CD4-positive, alpha-beta memory T cell (primary cell): ENCODE measurements at regions not wholly inside any gene's neighbourhood (a gene's known extent, or its start where the extent isn't known, plus 50 kb on each side); places are given as distances from the start of the nearest gene placed in this dataset.
"Not testable (repeated sequence)": the region's sequence is repeated elsewhere in the genome, so short reads cannot be mapped to it uniquely, and the experiment has no call there.

Experiments used
- CTCF ChIA-PET: fragments of 350-600 bp; sonication (Branson Sonifier 250); formaldehyde crosslinking; loops from one replicate; lab custom pipeline; 2021; ENCODE audit warnings: inconsistent platforms; ENCODE audit not compliant: partially characterized antibody; lab: Charles Lee
- POLR2A ChIA-PET: fragments of 350-600 bp; sonication (Branson Sonifier 250); formaldehyde crosslinking; loops from one replicate; lab custom pipeline; 2021; ENCODE audit not compliant: partially characterized antibody; lab: Charles Lee
- DNase-seq, 5 donors: peaks; one replicate each; pipeline versions ENCODE4 v3.0.0 to v3.0.0-alpha.2; 2020 to 2022; ENCODE audit warnings: mixed read lengths in 1 of 5
- H3K27ac ChIP-seq: one replicate; pipeline ENCODE4 v1.7.0; 2013; ENCODE audit warnings: low read depth, low read length
- H3K27me3 ChIP-seq: 2 replicates; pipeline ENCODE4 v1.7.0; 2013; ENCODE audit warnings: mild to moderate bottlenecking, low read length, moderate library complexity; ENCODE audit not compliant: insufficient read depth
- H3K36me3 ChIP-seq: 2 replicates; pipeline ENCODE4 v1.7.0; 2013; ENCODE audit warnings: mild to moderate bottlenecking, low read length, moderate library complexity; ENCODE audit not compliant: insufficient read depth
- H3K4me1 ChIP-seq: 2 replicates; pipeline ENCODE4 v1.7.0; 2013; ENCODE audit warnings: mild to moderate bottlenecking, low read length, moderate library complexity; ENCODE audit not compliant: insufficient read depth
- H3K4me3 ChIP-seq, 2 donors: one replicate each; pipeline ENCODE4 v1.7.0; 2013; ENCODE audit warnings: low read length in 2 of 2, mild to moderate bottlenecking in 1 of 2
- H3K9me3 ChIP-seq, 2 donors: one replicate each; pipeline ENCODE4 v1.7.0; 2013; ENCODE audit warnings: low read length in 2 of 2, control low read depth in 1 of 2; ENCODE audit not compliant: control insufficient read depth in 1 of 2
- H3K27ac Mint-ChIP-seq, 7 donors: one replicate each; pipeline ENCODE4 v1.8.0; 2020 to 2021; ENCODE audit warnings: mixed read lengths in 7 of 7, mild to moderate bottlenecking in 6 of 7, inconsistent platforms in 3 of 7, moderate library complexity in 3 of 7
- H3K27me3 Mint-ChIP-seq, 2 donors: one replicate each; pipeline ENCODE4 v1.8.0; 2020 to 2021; ENCODE audit warnings: mixed read lengths in 2 of 2
- H3K36me3 Mint-ChIP-seq, 2 donors: one replicate each; pipeline ENCODE4 v1.8.0; 2020 to 2021; ENCODE audit warnings: mixed read lengths in 2 of 2, inconsistent platforms in 1 of 2, mild to moderate bottlenecking in 1 of 2
- H3K4me1 Mint-ChIP-seq, 4 donors: one replicate each; pipeline ENCODE4 v1.8.0; 2020 to 2021; ENCODE audit warnings: mixed read lengths in 4 of 4, mild to moderate bottlenecking in 1 of 4
- H3K4me3 Mint-ChIP-seq, 8 donors: one replicate each; pipeline ENCODE4 v1.8.0; 2020 to 2021; ENCODE audit warnings: mixed read lengths in 8 of 8, mild to moderate bottlenecking in 7 of 8, moderate library complexity in 6 of 8, inconsistent platforms in 3 of 8
- H3K9me3 Mint-ChIP-seq, 8 donors: one replicate each; pipeline ENCODE4 v1.8.0; 2020 to 2021; ENCODE audit warnings: mixed read lengths in 8 of 8, mild to moderate bottlenecking in 5 of 8, inconsistent platforms in 3 of 8, moderate library complexity in 1 of 8
- intact Hi-C: fragments of 100-400 bp; cut with micrococcal nuclease; formaldehyde crosslinking; loops from one replicate; pipeline ENCODE4 v1.15.1; 2023

DNA sequence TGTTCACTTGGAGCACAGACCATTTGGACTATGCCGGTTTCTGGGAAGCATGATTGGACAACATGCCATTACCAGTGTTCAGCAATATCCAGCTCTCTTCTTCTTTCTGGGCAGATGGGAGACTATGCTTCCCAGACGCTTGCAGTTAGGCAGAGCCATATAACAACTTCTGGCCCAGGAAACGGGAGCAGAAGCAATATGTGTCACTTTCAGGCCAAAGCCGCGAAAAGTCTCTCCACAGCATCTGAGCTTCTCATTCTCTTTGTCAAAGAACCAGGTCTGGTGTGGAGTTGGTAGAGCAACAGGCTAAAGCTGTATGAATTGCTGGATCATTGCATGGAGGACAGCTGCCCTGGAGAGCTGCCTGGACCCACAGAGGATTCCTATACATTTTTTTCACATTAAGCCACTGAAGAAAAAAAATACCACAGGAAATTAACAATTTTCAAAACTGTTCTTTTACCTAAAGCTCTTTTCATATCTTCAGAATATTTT is 131.4 kb upstream of the FRG1 start:
- H3K4me3 ChIP-seq, result no peak overlapping the region
- Mint-ChIP-seq H3K27ac (no peak overlapping the region), H3K36me3 (no peaks in the 10 kb centered on the region), H3K4me1 (no peaks in the 10 kb centered on the region), H3K27me3 (peaks cover 1 to 2% of the 10 kb centered on the region in 2 donors), H3K4me3 (no peak overlapping the region), H3K9me3 (peaks cover 3 to 30% (median 15%) of the 10 kb centered on the region in 8 donors)
- H3K27ac ChIP-seq, result no peak overlapping the region
- H3K27me3 ChIP-seq, result no peaks in the 10 kb centered on the region
- DNase-seq, result no peak
- ChIA-PET POLR2A (no interaction called here), CTCF (no interaction called here)
- no peaks in the 10 kb centered on the region for H3K36me3 ChIP-seq
- H3K4me1 ChIP-seq, result no peaks in the 10 kb centered on the region
- H3K9me3 ChIP-seq, result no peaks in the 10 kb centered on the region
- intact Hi-C loops, result no loop called here

DNA sequence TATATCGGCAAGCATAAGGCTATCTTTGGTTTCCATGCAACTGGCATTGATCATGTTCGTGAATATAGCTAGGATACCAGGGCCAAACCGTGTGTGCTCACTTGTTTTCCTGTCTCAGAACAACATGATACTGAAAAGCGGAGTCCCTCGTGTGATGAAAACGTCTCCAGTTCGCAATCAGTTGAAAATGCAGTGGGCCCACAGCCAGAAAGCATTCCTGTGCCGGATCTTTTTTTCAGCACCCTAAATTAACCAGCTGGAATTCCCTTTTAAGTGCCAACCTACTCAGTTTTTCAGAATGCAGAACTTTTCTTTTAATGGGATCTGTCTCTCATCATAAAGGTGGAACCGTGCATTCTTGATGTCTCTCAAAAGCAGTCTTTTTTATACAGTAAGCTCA is 130.8 kb upstream of the FRG1 start:
- POLR2A ChIA-PET, result no interaction called here
- Mint-ChIP-seq H3K36me3 (no peaks in the 10 kb centered on the region), H3K27me3 (peaks cover 1 to 2% of the 10 kb centered on the region in 2 donors), H3K4me1 (no peaks in the 10 kb centered on the region), H3K9me3 (peaks cover 3 to 30% (median 15%) of the 10 kb centered on the region in 8 donors), H3K27ac (no peak overlapping the region), H3K4me3 (no peak overlapping the region)
- Histone ChIP-seq H3K36me3 (no peaks in the 10 kb centered on the region), H3K27ac (no peak overlapping the region), H3K27me3 (no peaks in the 10 kb centered on the region), H3K4me1 (no peaks in the 10 kb centered on the region), H3K4me3 (no peak overlapping the region), H3K9me3 (no peaks in the 10 kb centered on the region)
- intact Hi-C loops, result no loop called here
- CTCF ChIA-PET, result no interaction called here
- no peak for DNase-seq

DNA sequence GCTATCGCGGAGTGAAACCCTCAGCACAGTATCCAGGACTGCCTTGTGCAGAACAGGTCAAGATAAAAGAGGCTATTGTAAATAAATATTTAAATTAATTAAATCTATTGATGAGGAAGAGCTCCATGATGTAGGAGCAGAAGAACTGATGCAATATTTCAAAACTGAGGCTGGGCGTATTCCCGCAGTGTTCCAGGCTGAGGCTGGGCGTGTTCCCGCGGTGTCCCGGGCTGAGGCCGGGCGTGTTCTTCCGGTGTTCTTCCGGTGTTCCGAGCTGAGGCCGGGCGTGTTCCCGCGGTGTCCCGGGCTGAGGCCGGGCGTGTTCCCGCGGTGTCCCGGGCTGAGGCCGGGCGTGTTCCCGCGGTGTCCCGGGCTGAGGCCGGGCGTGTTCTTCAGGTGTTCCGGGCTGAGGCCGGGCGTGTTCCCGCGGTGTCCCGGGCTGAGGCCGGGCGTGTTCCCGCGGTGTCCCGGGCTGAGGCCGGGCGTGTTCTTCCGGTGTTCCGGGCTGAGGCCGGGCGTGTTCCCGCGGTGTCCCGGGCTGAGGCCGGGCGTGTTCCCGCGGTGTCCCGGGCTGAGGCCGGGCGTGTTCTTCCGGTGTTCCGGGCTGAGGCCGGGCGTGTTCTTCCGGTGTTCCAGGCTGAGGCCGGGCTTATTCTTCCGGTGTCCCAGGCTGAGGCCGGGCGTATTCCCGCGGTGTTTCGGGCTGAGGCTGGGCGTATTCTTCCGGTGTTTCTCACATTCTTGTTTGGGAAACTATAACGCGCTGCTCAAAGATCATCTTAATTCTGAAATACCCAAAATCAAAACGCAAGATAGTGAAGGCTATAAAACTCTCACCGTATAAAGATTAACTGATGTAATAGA is 130.1 kb upstream of the FRG1 start:
- intact Hi-C loops, POLR2A ChIA-PET, H3K27ac Mint-ChIP-seq, H3K4me1 Mint-ChIP-seq, H3K27me3 Mint-ChIP-seq, CTCF ChIA-PET, H3K27ac ChIP-seq, H3K9me3 ChIP-seq, H3K36me3 Mint-ChIP-seq, H3K4me3 Mint-ChIP-seq, H3K4me1 ChIP-seq, DNase-seq, H3K36me3 ChIP-seq, H3K4me3 ChIP-seq, H3K27me3 ChIP-seq: not testable (repeated sequence)
- H3K9me3 Mint-ChIP-seq, result peaks cover 3 to 28% (median 12%) of the 10 kb centered on the region in 8 donors

DNA sequence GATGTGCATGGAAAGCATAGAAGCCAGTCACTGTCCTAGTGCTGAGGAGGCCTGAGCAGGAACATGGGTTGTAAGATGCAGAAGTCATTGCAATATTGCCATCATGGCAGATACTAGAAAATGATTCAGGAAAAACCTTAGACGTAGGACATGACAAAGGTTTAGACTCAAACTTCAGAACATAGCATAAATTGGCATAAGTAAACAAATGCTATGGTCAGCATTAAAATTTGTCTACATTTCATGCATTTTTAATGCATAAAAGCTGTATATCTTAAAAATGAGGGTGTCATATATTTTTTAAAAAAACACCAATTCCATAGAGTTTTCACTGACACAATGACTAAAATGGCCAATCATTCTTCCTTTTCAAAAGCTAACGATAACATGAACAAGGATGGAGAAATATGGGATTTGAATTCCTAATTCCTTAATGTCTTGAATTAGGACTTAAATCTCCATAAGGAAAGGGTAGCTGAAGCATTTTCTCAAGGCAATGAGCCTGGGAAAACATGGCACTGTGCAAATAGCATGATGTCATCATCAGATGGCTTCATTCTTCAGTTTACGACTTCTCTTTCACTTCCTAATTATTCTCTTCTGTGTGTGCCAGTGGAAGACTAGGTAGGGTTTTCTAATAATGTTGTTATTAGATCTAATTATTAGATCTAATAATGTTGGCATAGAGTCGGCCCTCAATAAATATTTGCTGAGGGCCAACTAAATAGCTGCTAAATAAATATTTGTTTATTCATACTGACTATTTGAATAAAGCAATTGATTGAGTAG is 125.1 kb upstream of the FRG1 start:
- H3K27ac ChIP-seq, result no peak overlapping the region
- Mint-ChIP-seq H3K9me3 (peaks cover 0 to 16% (median 5%) of the 10 kb centered on the region in 8 donors), H3K36me3 (no peaks in the 10 kb centered on the region), H3K4me3 (no peak overlapping the region), H3K4me1 (no peaks in the 10 kb centered on the region), H3K27me3 (peaks cover 1 to 2% of the 10 kb centered on the region in 2 donors), H3K27ac (no peak overlapping the region)
- no peaks in the 10 kb centered on the region for H3K4me1 ChIP-seq
- H3K36me3 ChIP-seq, result no peaks in the 10 kb centered on the region
- POLR2A ChIA-PET, result no interaction called here
- no peaks in the 10 kb centered on the region for H3K27me3 ChIP-seq
- H3K9me3 ChIP-seq, result no peaks in the 10 kb centered on the region
- CTCF ChIA-PET, result interaction anchor here (0.9 kb wide), 1 partner anchor 20 kb away, joined by 3 read pairs; no protein-coding TSS in a partner anchor
- no peak for DNase-seq
- intact Hi-C loops, result no loop called here
- no peak overlapping the region for H3K4me3 ChIP-seq

DNA sequence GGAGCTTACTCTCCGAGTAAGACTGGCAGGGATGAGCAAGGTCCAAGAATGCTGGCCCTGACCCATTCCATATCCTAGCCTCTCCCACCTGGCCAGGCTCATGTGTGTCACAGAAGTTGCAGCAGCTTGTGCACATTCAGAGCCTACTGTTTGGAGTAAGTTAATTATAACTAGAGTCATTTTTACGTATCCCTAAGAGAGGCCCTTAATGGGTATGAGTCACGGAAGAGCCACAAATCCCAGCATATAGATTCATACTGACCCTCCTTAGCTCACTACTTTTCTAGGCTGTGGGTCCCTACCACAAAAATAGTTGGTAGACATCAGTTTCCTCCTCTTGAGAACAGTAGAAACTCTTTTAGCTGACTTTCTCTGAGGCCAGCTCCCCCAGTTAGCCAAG is 118.3 kb upstream of the FRG1 start:
- H3K4me3 Mint-ChIP-seq, result no peak overlapping the region
- no peaks in the 10 kb centered on the region for H3K27me3 ChIP-seq
- no peak overlapping the region for H3K4me3 ChIP-seq
- POLR2A ChIA-PET, result no interaction called here
- H3K9me3 ChIP-seq, result no peaks in the 10 kb centered on the region
- no peak overlapping the region for H3K27ac ChIP-seq
- no peaks in the 10 kb centered on the region for H3K36me3 Mint-ChIP-seq
- no peak overlapping the region for H3K27ac Mint-ChIP-seq
- no peaks in the 10 kb centered on the region for H3K4me1 Mint-ChIP-seq
- H3K4me1 ChIP-seq, result no peaks in the 10 kb centered on the region
- CTCF ChIA-PET, result interaction anchor here (1.2 to 1.4 kb wide), 2 partner anchors 10 to 23 kb away, joined by 3 to 4 read pairs; no protein-coding TSS in a partner anchor
- intact Hi-C loops, result no loop called here
- no peak for DNase-seq
- H3K36me3 ChIP-seq, result no peaks in the 10 kb centered on the region
- H3K9me3 Mint-ChIP-seq, result no peaks in the 10 kb centered on the region
- H3K27me3 Mint-ChIP-seq, result no peaks in the 10 kb centered on the region

DNA sequence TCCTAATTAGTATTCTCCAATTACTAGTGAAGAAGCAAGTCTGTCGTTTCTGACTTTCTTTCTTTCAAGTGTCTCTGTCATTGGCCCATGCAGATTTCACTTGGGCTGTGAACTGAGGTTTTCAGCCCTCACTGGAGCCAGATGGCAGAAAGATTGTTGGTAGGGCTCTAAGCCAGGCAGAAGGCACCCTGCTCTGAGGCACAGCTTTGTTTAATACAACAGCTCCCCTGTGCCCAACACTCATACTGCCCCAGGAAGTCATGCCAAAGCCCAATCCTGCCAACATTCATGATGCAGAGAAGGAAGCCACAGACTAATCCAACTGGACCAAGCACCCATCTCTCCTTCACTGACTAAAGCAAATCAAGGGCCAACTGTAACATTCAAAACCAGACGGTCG is 117.1 kb upstream of the FRG1 start:
- POLR2A ChIA-PET, result no interaction called here
- no peaks in the 10 kb centered on the region for H3K4me1 ChIP-seq
- Mint-ChIP-seq H3K9me3 (no peaks in the 10 kb centered on the region), H3K4me3 (no peak overlapping the region), H3K4me1 (no peaks in the 10 kb centered on the region), H3K36me3 (no peaks in the 10 kb centered on the region), H3K27ac (no peak overlapping the region), H3K27me3 (no peaks in the 10 kb centered on the region)
- H3K36me3 ChIP-seq, result no peaks in the 10 kb centered on the region
- intact Hi-C loops, result no loop called here
- CTCF ChIA-PET, result no interaction called here
- H3K4me3 ChIP-seq, result no peak overlapping the region
- H3K9me3 ChIP-seq, result no peaks in the 10 kb centered on the region
- no peaks in the 10 kb centered on the region for H3K27me3 ChIP-seq
- DNase-seq, result no peak
- no peak overlapping the region for H3K27ac ChIP-seq

DNA sequence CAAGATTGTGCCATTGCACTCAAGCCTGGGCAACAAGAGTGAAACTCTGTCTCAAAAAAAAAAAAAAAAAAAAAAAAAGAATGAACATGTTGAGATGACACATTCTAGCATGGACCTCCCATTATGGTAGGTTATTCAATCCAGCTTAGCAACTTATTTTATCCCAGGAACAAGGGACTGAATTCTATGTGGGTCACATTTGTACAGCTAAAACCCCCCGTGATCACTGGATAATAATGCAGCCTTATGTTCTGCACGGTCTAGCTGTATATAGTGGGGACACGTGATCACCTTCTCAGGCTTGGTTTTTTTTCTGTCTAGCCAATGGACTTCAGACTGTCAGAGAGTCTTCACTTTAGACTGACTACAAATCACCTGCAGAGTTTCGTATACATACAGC is 115.2 kb upstream of the FRG1 start:
- no peak for DNase-seq
- no peaks in the 10 kb centered on the region for H3K9me3 Mint-ChIP-seq
- POLR2A ChIA-PET, result no interaction called here
- no peaks in the 10 kb centered on the region for H3K4me1 Mint-ChIP-seq
- no peak overlapping the region for H3K4me3 ChIP-seq
- H3K4me3 Mint-ChIP-seq, result no peak overlapping the region
- CTCF ChIA-PET, result interaction anchor here (1.6 kb wide), 1 partner anchor 14 kb away, joined by 3 read pairs; no protein-coding TSS in a partner anchor
- H3K27ac ChIP-seq, result no peak overlapping the region
- no peaks in the 10 kb centered on the region for H3K36me3 ChIP-seq
- H3K27ac Mint-ChIP-seq, result no peak overlapping the region
- H3K27me3 Mint-ChIP-seq, result no peaks in the 10 kb centered on the region
- no peaks in the 10 kb centered on the region for H3K27me3 ChIP-seq
- intact Hi-C loops, result no loop called here
- H3K4me1 ChIP-seq, result no peaks in the 10 kb centered on the region
- H3K36me3 Mint-ChIP-seq, result no peaks in the 10 kb centered on the region
- no peaks in the 10 kb centered on the region for H3K9me3 ChIP-seq
